ENCODE measurements at regions not wholly inside any gene's neighbourhood (a gene's known extent, or its start where the extent isn't known, plus 50 kb on each side); places are given as distances from the start of the nearest gene placed in this dataset.

GRCh38 chr1:219432191-219432606, 180.7 kb downstream of the ZC3H11B start:
- CTCF ChIA-PET (ENCODE audit: partially characterized antibody): interaction anchor here (1.2 kb wide), 1 partner anchor 46 kb away, joined by 3 read pairs; no protein-coding TSS in a partner anchor
- Histone ChIP-seq H3K23me2 (ENCODE audit: low read depth, low read length) (no peaks in the 10 kb centered on the region; the same call in 1 of the 2 replicates), H3K4me1 (replicated peaks in 1 of 4; ENCODE audit: control insufficient read depth in 3 of 4, insufficient read depth in 4 of 4, low read length in 3 of 4) (peaks cover 0 to 3% (median 1%) of the 10 kb centered on the region in 4 experiments; a peak in 2 of 7 replicates), H3K4me3 (ENCODE audit: extremely low read depth in 1 of 4, insufficient read depth in 2 of 4, low read depth in 3 of 4, low read length in 4 of 4) (no peak overlapping the region), H2BK15ac (ENCODE audit: low read length) (no peak overlapping the region), H3K4me2 (ENCODE audit: insufficient read depth in 1 of 2, low read depth in 2 of 2, low read length in 2 of 2) (no peak overlapping the region), H4K8ac (ENCODE audit: extremely low read depth, insufficient read depth, low read length) (no peak overlapping the region), H3K18ac (ENCODE audit: extremely low read depth, low read length) (no peak overlapping the region), H3K27ac (ENCODE audit: low read depth, low read length) (no peak overlapping the region), H3K23ac (ENCODE audit: insufficient read length) (no peak overlapping the region), H4K5ac (ENCODE audit: insufficient read length, low read depth, low read length) (no peak overlapping the region), H2BK20ac (ENCODE audit: low read length) (no peak overlapping the region), H3K56ac (replicated peaks; ENCODE audit: insufficient read length, low read depth, low read length) (no peak overlapping the region), H2BK12ac (ENCODE audit: low read depth, low read length) (no peak overlapping the region), H4K91ac (replicated peaks; ENCODE audit: insufficient read length, low read length) (no peak overlapping the region), H2BK120ac (replicated peaks; ENCODE audit: low read depth, low read length) (no peak overlapping the region), H3K9me3 (ENCODE audit: insufficient read depth in 2 of 2, low read depth in 1 of 2, low read length in 1 of 2) (no peaks in the 10 kb centered on the region), H3K27me3 (replicated peaks in 1 of 4; ENCODE audit: control insufficient read depth in 3 of 4, extremely low read depth in 1 of 4, insufficient read depth in 3 of 4, low read length in 3 of 4) (no peaks in the 10 kb centered on the region), H2BK5ac (ENCODE audit: low read depth, low read length) (no peak overlapping the region), H3K36me3 (ENCODE audit: control insufficient read depth in 2 of 4, insufficient read depth in 4 of 4, low read length in 3 of 4) (no peaks in the 10 kb centered on the region), H3K79me1 (ENCODE audit: low read depth, low read length) (no peaks in the 10 kb centered on the region), H3K4ac (replicated peaks; ENCODE audit: insufficient read length, low read depth, low read length) (no peak overlapping the region), H3K79me2 (ENCODE audit: control insufficient read depth in 1 of 2, insufficient read depth in 2 of 2, low read length in 2 of 2) (no peaks in the 10 kb centered on the region), H2AFZ (ENCODE audit: low read length) (no peak overlapping the region), H2AK5ac (ENCODE audit: low read depth, low read length) (no peak overlapping the region), H3K9ac (replicated peaks in 1 of 4; ENCODE audit: extremely low read depth in 1 of 4, low read depth in 3 of 4, low read length in 3 of 4) (no peak overlapping the region), H3K14ac (ENCODE audit: insufficient read length) (no peak overlapping the region), H4K20me1 (replicated peaks in 1 of 2; ENCODE audit: control insufficient read depth in 1 of 2, insufficient read depth in 2 of 2, low read length in 2 of 2) (no peaks in the 10 kb centered on the region)
- POLR2A ChIA-PET (ENCODE audit: partially characterized antibody): no interaction called here
- 88% methylated on average over 3 of the region's 3 CpGs; no CpG with 5 or more reads in 1 of the 2 experiments for whole genome bisulfite sequencing, 2 experiments (ENCODE audit: extremely low coverage in 1 of 2, insufficient coverage in 1 of 2, insufficient read length in 1 of 2, insufficient replicate concordance in 2 of 2, low coverage in 1 of 2, low lambda C conversion rate in 2 of 2, missing lambda C conversion rate in 1 of 2)
- no peak for FAIRE-seq
- no peak for DNase-seq (ENCODE audit: low read depth in 1 of 2, low spot score in 2 of 2)
- TF ChIP-seq POU5F1 (IDR thresholded peaks at IDR 0.05; ENCODE audit: low read depth, low read length): no peak
- no peak for TF ChIP-seq TAF1 (IDR thresholded peaks at IDR 0.05; ENCODE audit: low read depth, low read length)
- TF ChIP-seq RNF2 (IDR thresholded peaks at IDR 0.05; ENCODE audit: borderline replicate concordance, low read depth, low read length, missing control alignments, poor library complexity, severe bottlenecking): no peak
- TF ChIP-seq POLR2AphosphoS5 (IDR thresholded peaks at IDR 0.05; ENCODE audit: low read depth, low read length): no peak
- TF ChIP-seq EZH2 (IDR thresholded peaks at IDR 0.05; ENCODE audit: low read depth, low read length, severe bottlenecking): no peak
- no peak for TF ChIP-seq HDAC6 (IDR thresholded peaks at IDR 0.05; ENCODE audit: low read depth, low read length)
- TF ChIP-seq ATF2 (IDR thresholded peaks at IDR 0.05; ENCODE audit: low read length): no peak
- no peak for TF ChIP-seq CREB1 (IDR thresholded peaks at IDR 0.05)
- no peak for TF ChIP-seq SUZ12 (IDR thresholded peaks at IDR 0.05; ENCODE audit: low read length)
- TF ChIP-seq ASH2L (IDR thresholded peaks at IDR 0.05; ENCODE audit: low read length): no peak
- no peak for TF ChIP-seq SRF (IDR thresholded peaks at IDR 0.05; ENCODE audit: low read depth, low read length)
- no peak for TF ChIP-seq KDM5A (IDR thresholded peaks at IDR 0.05; ENCODE audit: low read length)
- TF ChIP-seq EGR1 (IDR thresholded peaks at IDR 0.05; ENCODE audit: borderline replicate concordance, low read depth, low read length): no peak
- no peak for TF ChIP-seq GTF2F1 (IDR thresholded peaks at IDR 0.05; ENCODE audit: borderline replicate concordance, low read depth, low read length)
